ENCODE measurements at regions not wholly inside any gene's neighbourhood (a gene's known extent, or its start where the extent isn't known, plus 50 kb on each side); places are given as distances from the start of the nearest gene placed in this dataset.

GRCh38 chr10:113316506-113316905 is 236.3 kb upstream of the HABP2 start (continued):
- TF ChIP-seq GMEB1 (CRISPR knock-in tag; IDR thresholded peaks at IDR 0.05): no peak
- no peak for TF ChIP-seq NFIX (CRISPR knock-in tag; IDR thresholded peaks at IDR 0.05; ENCODE audit: low read depth)
- no peak for TF ChIP-seq BHLHE40 (IDR thresholded peaks at IDR 0.05; ENCODE audit: low read length)
- no peak for TF ChIP-seq POLR2B (IDR thresholded peaks at IDR 0.05; ENCODE audit: low read depth, partially characterized antibody)
- TF ChIP-seq AFF1 (IDR thresholded peaks at IDR 0.05; ENCODE audit: low read depth in 1 of 2, partially characterized antibody in 2 of 2): no peak

GRCh38 chr10:113317489-113317888 is 235.4 kb upstream of the HABP2 start:
- H3K79me2 ChIP-seq (ENCODE audit: control insufficient read depth, insufficient read depth, low read length): no peaks in the 10 kb centered on the region
- H3K9ac ChIP-seq (ENCODE audit: insufficient read depth in 1 of 2, low read depth in 2 of 2, low read length in 2 of 2): no peak overlapping the region
- POLR2A ChIA-PET: interaction anchor here (0.6 kb wide), 1 partner anchor 10 kb away, joined by 3 read pairs; no protein-coding TSS in a partner anchor
- no peak overlapping the region for H2AFZ ChIP-seq (ENCODE audit: low read depth, low read length)
- CTCF ChIA-PET (ENCODE audit: low intra/inter-chr PET ratio): no interaction called here
- in situ Hi-C loops (cut with MboI): no loop called here
- H3K9me3 ChIP-seq (replicated peaks; ENCODE audit: control insufficient read depth, insufficient read depth, low read depth, low read length): no peaks in the 10 kb centered on the region
- no peaks in the 10 kb centered on the region for H3K4me1 ChIP-seq (replicated peaks in 1 of 2; ENCODE audit: control insufficient read depth in 2 of 2, insufficient read depth in 2 of 2, low read length in 2 of 2)
- peaks cover 0 to 18% of the 10 kb centered on the region in 2 experiments; a peak in 2 of 5 replicates for H3K27me3 ChIP-seq (ENCODE audit: control insufficient read depth in 2 of 2, insufficient read depth in 2 of 2, low read length in 2 of 2)
- no peak overlapping the region for H3K4me2 ChIP-seq (ENCODE audit: insufficient read depth, low read length)
- TF ChIP-seq MCM7 (IDR thresholded peaks at IDR 0.05) (no peak), HCFC1 (IDR thresholded peaks at IDR 0.05; ENCODE audit: low read depth, low read length) (no peak), PHF8 (IDR thresholded peaks at IDR 0.05; ENCODE audit: borderline replicate concordance, low read length) (no peak), ZBTB17 (CRISPR knock-in tag; IDR thresholded peaks at IDR 0.05) (no peak), ZNF589 (CRISPR knock-in tag; IDR thresholded peaks at IDR 0.05; ENCODE audit: low read depth) (no peak)
- TF ChIP-seq, protein P1, sequence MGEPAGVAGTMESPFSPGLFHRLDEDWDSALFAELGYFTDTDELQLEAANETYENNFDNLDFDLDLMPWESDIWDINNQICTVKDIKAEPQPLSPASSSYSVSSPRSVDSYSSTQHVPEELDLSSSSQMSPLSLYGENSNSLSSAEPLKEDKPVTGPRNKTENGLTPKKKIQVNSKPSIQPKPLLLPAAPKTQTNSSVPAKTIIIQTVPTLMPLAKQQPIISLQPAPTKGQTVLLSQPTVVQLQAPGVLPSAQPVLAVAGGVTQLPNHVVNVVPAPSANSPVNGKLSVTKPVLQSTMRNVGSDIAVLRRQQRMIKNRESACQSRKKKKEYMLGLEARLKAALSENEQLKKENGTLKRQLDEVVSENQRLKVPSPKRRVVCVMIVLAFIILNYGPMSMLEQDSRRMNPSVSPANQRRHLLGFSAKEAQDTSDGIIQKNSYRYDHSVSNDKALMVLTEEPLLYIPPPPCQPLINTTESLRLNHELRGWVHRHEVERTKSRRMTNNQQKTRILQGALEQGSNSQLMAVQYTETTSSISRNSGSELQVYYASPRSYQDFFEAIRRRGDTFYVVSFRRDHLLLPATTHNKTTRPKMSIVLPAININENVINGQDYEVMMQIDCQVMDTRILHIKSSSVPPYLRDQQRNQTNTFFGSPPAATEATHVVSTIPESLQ (CRISPR knock-in tag; IDR thresholded peaks at IDR 0.05): no peak
- 0% methylated on average over 6 of the region's 10 CpGs for WGBS (ENCODE audit: insufficient coverage, low coverage, missing lambda C conversion rate)
- no peaks in the 10 kb centered on the region for H3K36me3 ChIP-seq (ENCODE audit: control insufficient read depth, insufficient read depth, low read length)
- no peak overlapping the region for H3K27ac ChIP-seq (ENCODE audit: extremely low read depth, low read depth, low read length)
- FAIRE-seq (no peak), ATAC-seq (no peak), DNase-seq (ENCODE audit: extremely low read depth in 1 of 4, low spot score in 3 of 4) (no peak)
- intact Hi-C loops (cut with micrococcal nuclease): no loop called here
- no peaks in the 10 kb centered on the region for H4K20me1 ChIP-seq (replicated peaks; ENCODE audit: control insufficient read depth, insufficient read depth, low read length)
- BruUV-seq (replicated peaks): no TSS peak
- H3K9me1 ChIP-seq (ENCODE audit: control insufficient read depth, insufficient read depth, low read length): no peaks in the 10 kb centered on the region
- H3K4me3 ChIP-seq: no peak overlapping the region

Data from K562 (cell line).